ENCODE measurements at regions not wholly inside any gene's neighbourhood (a gene's known extent, or its start where the extent isn't known, plus 50 kb on each side); places are given as distances from the start of the nearest gene placed in this dataset.

DNA sequence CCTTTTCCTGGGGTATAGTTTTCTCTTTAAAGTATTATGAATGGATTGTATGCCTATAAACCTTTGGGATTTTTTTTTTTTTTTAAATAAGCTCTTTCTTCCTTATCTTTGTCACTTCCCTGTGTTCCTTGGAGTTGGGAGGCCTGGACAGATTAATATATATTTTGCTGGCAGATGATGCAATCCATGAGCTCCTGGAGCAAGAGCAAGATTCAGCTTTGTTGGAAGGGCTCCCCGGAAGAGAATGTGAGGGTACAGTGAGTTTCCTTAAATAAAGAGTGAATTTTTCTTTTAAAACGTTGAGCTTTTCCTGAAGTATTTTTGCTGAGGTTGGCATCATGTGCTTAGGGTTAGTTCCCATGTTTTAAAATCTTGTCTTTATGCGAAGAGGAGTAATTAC, 98.7 kb upstream of the SLC28A3 start:
- TF ChIP-seq YY1 (IDR thresholded peaks at IDR 0.05; ENCODE audit: insufficient read depth, insufficient read length) (no peak), SUZ12 (IDR thresholded peaks at IDR 0.05; ENCODE audit: extremely low read depth, insufficient read depth, insufficient read length) (no peak), ZNF274 (IDR thresholded peaks at IDR 0.05; ENCODE audit: low read depth, low read length) (no peak)

Data from NT2/D1 (cell line).